GM23338 (cell line): ENCODE measurements at regions not wholly inside any gene's neighbourhood (a gene's known extent, or its start where the extent isn't known, plus 50 kb on each side); places are given as distances from the start of the nearest gene placed in this dataset.

ENCODE experiments used
- ATAC-seq: fragments of 200-7000 bp; cut with Tn5 transposase; 3 replicates; pipeline ENCODE4 v1.9.1; 2020
- DNase-seq: peaks from one replicate; pipeline ENCODE4 v3.0.0-alpha.2; 2015; ENCODE audit warnings: low spot score
- H2AFZ ChIP-seq: fragments of 200-600 bp; sonication (generic); 2 replicates; pipeline ENCODE4 v1.8.0; 2016; ENCODE audit warnings: antibody characterized with exemption, mild to moderate bottlenecking, moderate library complexity
- H3F3A ChIP-seq: fragments of 200-600 bp; sonication (generic); replicated peaks from 2 replicates; pipeline ENCODE4 v1.8.0; 2017; ENCODE audit warnings: antibody characterized with exemption, mixed run types, low read depth
- H3K27ac ChIP-seq: fragments of 200-600 bp; sonication (generic); 2 replicates; pipeline ENCODE4 v1.6.1; 2016; ENCODE audit warnings: low read depth
- H3K27me3 ChIP-seq: fragments of 200-600 bp; sonication (generic); 2 replicates; pipeline ENCODE4 v1.8.0; 2016; ENCODE audit warnings: mild to moderate bottlenecking, mixed run types, moderate library complexity; ENCODE audit not compliant: insufficient read depth
- H3K36me3 ChIP-seq: fragments of 200-600 bp; sonication (generic); 2 replicates; pipeline ENCODE4 v1.8.0; 2016; ENCODE audit warnings: mild to moderate bottlenecking; ENCODE audit not compliant: insufficient read depth
- H3K4me1 ChIP-seq: fragments of 200-600 bp; sonication (generic); 2 replicates; pipeline ENCODE4 v1.8.0; 2016; ENCODE audit warnings: mild to moderate bottlenecking, moderate library complexity; ENCODE audit not compliant: insufficient read depth
- H3K4me2 ChIP-seq: fragments of 200-600 bp; sonication (generic); 2 replicates; pipeline ENCODE4 v1.7.1; 2017; ENCODE audit warnings: mixed run types
- H3K4me3 ChIP-seq: fragments of 200-600 bp; sonication (generic); 2 replicates; pipeline ENCODE4 v1.6.1; 2016; ENCODE audit warnings: mixed run types
- H3K79me2 ChIP-seq: fragments of 200-600 bp; sonication (generic); replicated peaks from 2 replicates; pipeline ENCODE4 v1.8.0; 2017; ENCODE audit warnings: mild to moderate bottlenecking; ENCODE audit not compliant: insufficient read depth
- H3K9me2 ChIP-seq: fragments of 200-600 bp; sonication (generic); 2 replicates; pipeline ENCODE4 v1.8.0; 2017; ENCODE audit not compliant: insufficient read depth
- H4K20me1 ChIP-seq: fragments of 200-600 bp; sonication (generic); replicated peaks from 2 replicates; pipeline ENCODE4 v1.8.0; 2017; ENCODE audit warnings: mild to moderate bottlenecking; ENCODE audit not compliant: insufficient read depth
- H3K27ac Mint-ChIP-seq: 2 replicates; pipeline ENCODE4 v1.8.0; 2020; ENCODE audit warnings: inconsistent platforms, mild to moderate bottlenecking, moderate library complexity, mixed read lengths
- H3K27me3 Mint-ChIP-seq: 3 replicates; pipeline ENCODE4 v1.8.0; 2022; ENCODE audit warnings: low read depth, mild to moderate bottlenecking, moderate library complexity, mixed read lengths, inconsistent platforms; ENCODE audit not compliant: insufficient read depth, poor library complexity
- H3K36me3 Mint-ChIP-seq: 3 replicates; pipeline ENCODE4 v1.8.0; 2021; ENCODE audit warnings: low read depth, mild to moderate bottlenecking, inconsistent platforms, moderate library complexity, mixed read lengths
- H3K4me1 Mint-ChIP-seq: 3 replicates; pipeline ENCODE4 v1.8.0; 2020; ENCODE audit warnings: mild to moderate bottlenecking, inconsistent platforms, mixed read lengths
- H3K4me3 Mint-ChIP-seq: 3 replicates; pipeline ENCODE4 v1.8.0; 2021; ENCODE audit warnings: moderate library complexity, mild to moderate bottlenecking, inconsistent platforms, mixed read lengths
- H3K9me3 Mint-ChIP-seq: 3 replicates; pipeline ENCODE4 v1.8.0; 2020; ENCODE audit warnings: moderate library complexity, mild to moderate bottlenecking, inconsistent platforms, mixed read lengths
- CREB1 ChIP-seq: fragments of 250-450 bp; sonication (Bioruptor Pico); IDR thresholded peaks from 2 replicates; pipeline ENCODE4 v1.5.0; 2020; ENCODE audit warnings: low read depth, mild to moderate bottlenecking, moderate library complexity
- EZH2 ChIP-seq: fragments of 200-600 bp; sonication (generic); IDR thresholded peaks from one replicate; pipeline ENCODE4 v1.8.0; 2017; ENCODE audit warnings: antibody characterized with exemption, mild to moderate bottlenecking, low read depth; ENCODE audit not compliant: unreplicated experiment
- EZH2phosphoT487 ChIP-seq: fragments of 200-600 bp; sonication (generic); IDR thresholded peaks from one replicate; pipeline ENCODE4 v1.8.1; 2018; ENCODE audit warnings: antibody characterized with exemption; ENCODE audit not compliant: unreplicated experiment
- NANOG ChIP-seq: IDR thresholded peaks from 2 replicates; pipeline ENCODE4 v1.6.1; 2016; ENCODE audit warnings: antibody characterized with exemption, borderline replicate concordance
- POLR2AphosphoS5 ChIP-seq: IDR thresholded peaks from 2 replicates; pipeline ENCODE4 v1.6.1; 2016; ENCODE audit warnings: antibody characterized with exemption, low read depth
- ZNF114 ChIP-seq: fragments of 250-450 bp; sonication (Bioruptor Pico); IDR thresholded peaks from 2 replicates; pipeline ENCODE4 v1.5.0; 2020; ENCODE audit warnings: mild to moderate bottlenecking, moderate library complexity
- TF ChIP-seq, protein P1 (sequence below): fragments of 250-450 bp; sonication (Bioruptor Pico); IDR thresholded peaks from 2 replicates; pipeline ENCODE4 v1.5.0; 2020; ENCODE audit warnings: mild to moderate bottlenecking, moderate library complexity
- TF ChIP-seq, protein P2 (sequence below): IDR thresholded peaks from 2 replicates; pipeline ENCODE4 v1.6.1; 2016; ENCODE audit warnings: antibody characterized with exemption
- TF ChIP-seq, protein P3 (sequence below), 2 experiments: fragments of 200-600 bp in 1 of 2; sonication (generic) in 1 of 2; conservative IDR thresholded peaks; 2 replicates each; pipeline versions ENCODE4 v1.5.1 to v1.6.1; 2016 to 2017; ENCODE audit warnings: antibody characterized with exemption in 2 of 2, low read depth in 2 of 2, mild to moderate bottlenecking in 2 of 2, moderate library complexity in 1 of 2

DNA sequence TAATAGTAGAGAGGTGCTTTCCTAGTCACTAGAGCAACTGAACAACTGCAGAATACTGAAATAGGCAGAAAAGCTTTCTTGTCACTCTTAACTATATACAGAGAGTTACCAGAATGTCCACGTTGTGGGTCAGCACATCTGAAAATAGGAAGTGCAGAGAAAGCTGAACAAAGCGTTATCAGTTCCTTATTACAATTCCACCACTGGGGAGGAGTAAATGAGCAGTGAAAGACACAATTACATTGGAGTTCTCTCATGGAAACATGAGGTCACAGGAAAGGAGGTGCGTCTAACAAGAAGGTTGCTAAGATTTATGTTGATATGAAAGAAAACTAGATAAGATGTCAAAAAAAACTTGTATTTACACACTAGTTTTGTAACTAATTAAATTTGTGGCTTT lies 461.9 kb upstream of the COX7C start (continued):
- TF ChIP-seq, protein P1, sequence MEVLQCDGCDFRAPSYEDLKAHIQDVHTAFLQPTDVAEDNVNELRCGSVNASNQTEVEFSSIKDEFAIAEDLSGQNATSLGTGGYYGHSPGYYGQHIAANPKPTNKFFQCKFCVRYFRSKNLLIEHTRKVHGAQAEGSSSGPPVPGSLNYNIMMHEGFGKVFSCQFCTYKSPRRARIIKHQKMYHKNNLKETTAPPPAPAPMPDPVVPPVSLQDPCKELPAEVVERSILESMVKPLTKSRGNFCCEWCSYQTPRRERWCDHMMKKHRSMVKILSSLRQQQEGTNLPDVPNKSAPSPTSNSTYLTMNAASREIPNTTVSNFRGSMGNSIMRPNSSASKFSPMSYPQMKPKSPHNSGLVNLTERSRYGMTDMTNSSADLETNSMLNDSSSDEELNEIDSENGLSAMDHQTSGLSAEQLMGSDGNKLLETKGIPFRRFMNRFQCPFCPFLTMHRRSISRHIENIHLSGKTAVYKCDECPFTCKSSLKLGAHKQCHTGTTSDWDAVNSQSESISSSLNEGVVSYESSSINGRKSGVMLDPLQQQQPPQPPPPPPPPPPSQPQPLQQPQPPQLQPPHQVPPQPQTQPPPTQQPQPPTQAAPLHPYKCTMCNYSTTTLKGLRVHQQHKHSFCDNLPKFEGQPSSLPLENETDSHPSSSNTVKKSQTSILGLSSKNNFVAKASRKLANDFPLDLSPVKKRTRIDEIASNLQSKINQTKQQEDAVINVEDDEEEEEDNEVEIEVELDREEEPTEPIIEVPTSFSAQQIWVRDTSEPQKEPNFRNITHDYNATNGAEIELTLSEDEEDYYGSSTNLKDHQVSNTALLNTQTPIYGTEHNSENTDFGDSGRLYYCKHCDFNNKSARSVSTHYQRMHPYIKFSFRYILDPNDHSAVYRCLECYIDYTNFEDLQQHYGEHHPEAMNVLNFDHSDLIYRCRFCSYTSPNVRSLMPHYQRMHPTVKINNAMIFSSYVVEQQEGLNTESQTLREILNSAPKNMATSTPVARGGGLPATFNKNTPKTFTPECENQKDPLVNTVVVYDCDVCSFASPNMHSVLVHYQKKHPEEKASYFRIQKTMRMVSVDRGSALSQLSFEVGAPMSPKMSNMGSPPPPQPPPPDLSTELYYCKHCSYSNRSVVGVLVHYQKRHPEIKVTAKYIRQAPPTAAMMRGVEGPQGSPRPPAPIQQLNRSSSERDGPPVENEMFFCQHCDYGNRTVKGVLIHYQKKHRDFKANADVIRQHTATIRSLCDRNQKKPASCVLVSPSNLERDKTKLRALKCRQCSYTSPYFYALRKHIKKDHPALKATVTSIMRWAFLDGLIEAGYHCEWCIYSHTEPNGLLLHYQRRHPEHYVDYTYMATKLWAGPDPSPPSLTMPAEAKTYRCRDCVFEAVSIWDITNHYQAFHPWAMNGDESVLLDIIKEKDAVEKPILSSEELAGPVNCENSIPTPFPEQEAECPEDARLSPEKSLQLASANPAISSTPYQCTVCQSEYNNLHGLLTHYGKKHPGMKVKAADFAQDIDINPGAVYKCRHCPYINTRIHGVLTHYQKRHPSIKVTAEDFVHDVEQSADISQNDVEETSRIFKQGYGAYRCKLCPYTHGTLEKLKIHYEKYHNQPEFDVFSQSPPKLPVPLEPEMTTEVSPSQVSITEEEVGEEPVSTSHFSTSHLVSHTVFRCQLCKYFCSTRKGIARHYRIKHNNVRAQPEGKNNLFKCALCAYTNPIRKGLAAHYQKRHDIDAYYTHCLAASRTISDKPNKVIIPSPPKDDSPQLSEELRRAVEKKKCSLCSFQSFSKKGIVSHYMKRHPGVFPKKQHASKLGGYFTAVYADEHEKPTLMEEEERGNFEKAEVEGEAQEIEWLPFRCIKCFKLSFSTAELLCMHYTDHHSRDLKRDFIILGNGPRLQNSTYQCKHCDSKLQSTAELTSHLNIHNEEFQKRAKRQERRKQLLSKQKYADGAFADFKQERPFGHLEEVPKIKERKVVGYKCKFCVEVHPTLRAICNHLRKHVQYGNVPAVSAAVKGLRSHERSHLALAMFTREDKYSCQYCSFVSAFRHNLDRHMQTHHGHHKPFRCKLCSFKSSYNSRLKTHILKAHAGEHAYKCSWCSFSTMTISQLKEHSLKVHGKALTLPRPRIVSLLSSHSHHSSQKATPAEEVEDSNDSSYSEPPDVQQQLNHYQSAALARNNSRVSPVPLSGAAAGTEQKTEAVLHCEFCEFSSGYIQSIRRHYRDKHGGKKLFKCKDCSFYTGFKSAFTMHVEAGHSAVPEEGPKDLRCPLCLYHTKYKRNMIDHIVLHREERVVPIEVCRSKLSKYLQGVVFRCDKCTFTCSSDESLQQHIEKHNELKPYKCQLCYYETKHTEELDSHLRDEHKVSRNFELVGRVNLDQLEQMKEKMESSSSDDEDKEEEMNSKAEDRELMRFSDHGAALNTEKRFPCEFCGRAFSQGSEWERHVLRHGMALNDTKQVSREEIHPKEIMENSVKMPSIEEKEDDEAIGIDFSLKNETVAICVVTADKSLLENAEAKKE = no peak

DNA sequence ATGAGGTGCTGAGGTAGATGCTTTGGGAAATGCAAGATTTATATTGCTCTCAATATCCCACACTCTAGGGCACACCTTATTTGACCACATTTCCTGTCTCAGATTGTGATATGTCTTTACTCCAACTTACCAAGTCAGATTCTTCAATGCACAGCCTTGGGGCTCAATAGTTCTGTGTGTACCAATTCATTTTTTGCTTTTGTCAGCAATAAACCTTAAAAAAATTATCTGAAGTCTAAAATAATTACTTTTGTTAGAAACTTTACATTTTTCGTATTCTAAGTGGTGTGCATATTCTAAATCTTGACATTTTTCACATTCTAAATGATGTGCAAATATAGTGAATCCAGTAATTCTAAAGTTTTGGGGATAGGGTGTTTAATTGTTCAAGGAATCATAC lies 447.5 kb upstream of the COX7C start:
- Mint-ChIP-seq H3K9me3 (peaks cover 10% of the 10 kb centered on the region), H3K27ac (no peak overlapping the region), H3K27me3 (no peaks in the 10 kb centered on the region), H3K4me3 (no peak overlapping the region), H3K36me3 (peaks cover 3% of the 10 kb centered on the region; the same call in 2 of the 3 replicates), H3K4me1 (no peaks in the 10 kb centered on the region)
- no peak overlapping the region for H2AFZ ChIP-seq
- H4K20me1 ChIP-seq = no peaks in the 10 kb centered on the region
- H3K36me3 ChIP-seq = no peaks in the 10 kb centered on the region
- H3K4me3 ChIP-seq = no peak overlapping the region
- H3K9me2 ChIP-seq = no peaks in the 10 kb centered on the region
- no peak overlapping the region for H3K27ac ChIP-seq
- ATAC-seq (no peak), DNase-seq (no peak)
- no peaks in the 10 kb centered on the region for H3F3A ChIP-seq
- H3K4me1 ChIP-seq = peaks cover 2% of the 10 kb centered on the region; the same call in 1 of the 2 replicates
- no peaks in the 10 kb centered on the region for H3K79me2 ChIP-seq
- H3K27me3 ChIP-seq = no peaks in the 10 kb centered on the region
- H3K4me2 ChIP-seq = no peak overlapping the region
- TF ChIP-seq, protein P2, sequence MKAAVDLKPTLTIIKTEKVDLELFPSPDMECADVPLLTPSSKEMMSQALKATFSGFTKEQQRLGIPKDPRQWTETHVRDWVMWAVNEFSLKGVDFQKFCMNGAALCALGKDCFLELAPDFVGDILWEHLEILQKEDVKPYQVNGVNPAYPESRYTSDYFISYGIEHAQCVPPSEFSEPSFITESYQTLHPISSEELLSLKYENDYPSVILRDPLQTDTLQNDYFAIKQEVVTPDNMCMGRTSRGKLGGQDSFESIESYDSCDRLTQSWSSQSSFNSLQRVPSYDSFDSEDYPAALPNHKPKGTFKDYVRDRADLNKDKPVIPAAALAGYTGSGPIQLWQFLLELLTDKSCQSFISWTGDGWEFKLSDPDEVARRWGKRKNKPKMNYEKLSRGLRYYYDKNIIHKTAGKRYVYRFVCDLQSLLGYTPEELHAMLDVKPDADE = no peak
- no peak for TF ChIP-seq NANOG
- TF ChIP-seq POLR2AphosphoS5 = no peak
- TF ChIP-seq CREB1 (CRISPR knock-in tag) = no peak
- TF ChIP-seq EZH2phosphoT487 = no peak
- TF ChIP-seq ZNF114 = no peak
- TF ChIP-seq, protein P3, sequence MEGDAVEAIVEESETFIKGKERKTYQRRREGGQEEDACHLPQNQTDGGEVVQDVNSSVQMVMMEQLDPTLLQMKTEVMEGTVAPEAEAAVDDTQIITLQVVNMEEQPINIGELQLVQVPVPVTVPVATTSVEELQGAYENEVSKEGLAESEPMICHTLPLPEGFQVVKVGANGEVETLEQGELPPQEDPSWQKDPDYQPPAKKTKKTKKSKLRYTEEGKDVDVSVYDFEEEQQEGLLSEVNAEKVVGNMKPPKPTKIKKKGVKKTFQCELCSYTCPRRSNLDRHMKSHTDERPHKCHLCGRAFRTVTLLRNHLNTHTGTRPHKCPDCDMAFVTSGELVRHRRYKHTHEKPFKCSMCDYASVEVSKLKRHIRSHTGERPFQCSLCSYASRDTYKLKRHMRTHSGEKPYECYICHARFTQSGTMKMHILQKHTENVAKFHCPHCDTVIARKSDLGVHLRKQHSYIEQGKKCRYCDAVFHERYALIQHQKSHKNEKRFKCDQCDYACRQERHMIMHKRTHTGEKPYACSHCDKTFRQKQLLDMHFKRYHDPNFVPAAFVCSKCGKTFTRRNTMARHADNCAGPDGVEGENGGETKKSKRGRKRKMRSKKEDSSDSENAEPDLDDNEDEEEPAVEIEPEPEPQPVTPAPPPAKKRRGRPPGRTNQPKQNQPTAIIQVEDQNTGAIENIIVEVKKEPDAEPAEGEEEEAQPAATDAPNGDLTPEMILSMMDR (conservative IDR thresholded peaks at IDR 0.05; ENCODE audit: low read depth in 2 of 2) = no peak
- TF ChIP-seq EZH2 = no peak
